GM18868 (cell line): ENCODE measurements at regions not wholly inside any gene's neighbourhood (a gene's known extent, or its start where the extent isn't known, plus 50 kb on each side); places are given as distances from the start of the nearest gene placed in this dataset.

Source experiments
- ATAC-seq: cut with Tn5 transposase; IDR thresholded peaks from one replicate; pipeline ENCODE4 v1.9.1; 2021; ENCODE audit warnings: mild to moderate bottlenecking, moderate library complexity; ENCODE audit not compliant: unreplicated experiment

GRCh38 chr12:124240493-124240892, 54.4 kb upstream of the RFLNA start:
- no peak for ATAC-seq

GRCh38 chr12:124241776-124242528, 52.9 kb upstream of the RFLNA start:
- ATAC-seq, result no peak

- ATAC-seq, result no peak
These were observed 52.3 kb upstream of the RFLNA start for GRCh38 chr12:124242529-124243065.

- ATAC-seq, result no peak
These were observed 51.0 kb upstream of the RFLNA start for GRCh38 chr12:124243936-124244335.
